ENCODE measurements at regions not wholly inside any gene's neighbourhood (a gene's known extent, or its start where the extent isn't known, plus 50 kb on each side); places are given as distances from the start of the nearest gene placed in this dataset.

- H3K36me3 Mint-ChIP-seq: no peaks in the 10 kb centered on the region
- no peak overlapping the region for H3K27ac Mint-ChIP-seq
- CTCF ChIA-PET: no interaction called here
- no peak for DNase-seq
- peaks cover 4% of the 10 kb centered on the region for H3K9me3 Mint-ChIP-seq
- no peak overlapping the region for H3K4me3 Mint-ChIP-seq
- H3K27me3 Mint-ChIP-seq: peaks cover 4% of the 10 kb centered on the region
- no peaks in the 10 kb centered on the region for H3K4me1 Mint-ChIP-seq
Observed at GRCh38 chr2:219820767-219821166, 193.3 kb downstream of the SLC4A3 start.

GRCh38 chr2:219823574-219823973 is 196.1 kb downstream of the SLC4A3 start:
- Mint-ChIP-seq H3K4me1 (no peaks in the 10 kb centered on the region), H3K4me3 (no peak overlapping the region), H3K27me3 (peaks cover 4% of the 10 kb centered on the region), H3K36me3 (no peaks in the 10 kb centered on the region), H3K27ac (no peak overlapping the region), H3K9me3 (no peaks in the 10 kb centered on the region)
- no peak for DNase-seq
- CTCF ChIA-PET: no interaction called here

GRCh38 chr2:219824996-219825395 is 197.6 kb downstream of the SLC4A3 start:
- no peaks in the 10 kb centered on the region for H3K9me3 Mint-ChIP-seq
- no peaks in the 10 kb centered on the region for H3K36me3 Mint-ChIP-seq
- no peak overlapping the region for H3K4me3 Mint-ChIP-seq
- H3K27ac Mint-ChIP-seq: no peak overlapping the region
- CTCF ChIA-PET: no interaction called here
- no peaks in the 10 kb centered on the region for H3K4me1 Mint-ChIP-seq
- no peak for DNase-seq
- peaks cover 4% of the 10 kb centered on the region for H3K27me3 Mint-ChIP-seq

GRCh38 chr2:219828127-219828526 is 200.7 kb downstream of the SLC4A3 start:
- no peaks in the 10 kb centered on the region for H3K36me3 Mint-ChIP-seq
- H3K27me3 Mint-ChIP-seq: no peaks in the 10 kb centered on the region
- DNase-seq: no peak
- CTCF ChIA-PET: no interaction called here
- no peak overlapping the region for H3K4me3 Mint-ChIP-seq
- no peaks in the 10 kb centered on the region for H3K9me3 Mint-ChIP-seq
- no peak overlapping the region for H3K27ac Mint-ChIP-seq
- no peaks in the 10 kb centered on the region for H3K4me1 Mint-ChIP-seq

- DNase-seq: no peak
- no peaks in the 10 kb centered on the region for H3K9me3 Mint-ChIP-seq
- no peaks in the 10 kb centered on the region for H3K36me3 Mint-ChIP-seq
- CTCF ChIA-PET: no interaction called here
- H3K27me3 Mint-ChIP-seq: no peaks in the 10 kb centered on the region
- no peaks in the 10 kb centered on the region for H3K4me1 Mint-ChIP-seq
- no peak overlapping the region for H3K27ac Mint-ChIP-seq
- H3K4me3 Mint-ChIP-seq: no peak overlapping the region
Observed at GRCh38 chr2:219829667-219830352, 202.4 kb downstream of the SLC4A3 start.

- no peaks in the 10 kb centered on the region for H3K27me3 Mint-ChIP-seq
- H3K27ac Mint-ChIP-seq: no peak overlapping the region
- no peak overlapping the region for H3K4me3 Mint-ChIP-seq
- CTCF ChIA-PET: no interaction called here
- no peaks in the 10 kb centered on the region for H3K4me1 Mint-ChIP-seq
- H3K36me3 Mint-ChIP-seq: no peaks in the 10 kb centered on the region
- no peaks in the 10 kb centered on the region for H3K9me3 Mint-ChIP-seq
- no peak for DNase-seq
Observed at GRCh38 chr2:219830353-219830738, 202.9 kb downstream of the SLC4A3 start.

GRCh38 chr2:219831957-219832356 is 204.5 kb downstream of the SLC4A3 start:
- H3K27ac Mint-ChIP-seq: no peak overlapping the region

GRCh38 chr2:219832904-219833303 is 205.5 kb downstream of the SLC4A3 start:
- Mint-ChIP-seq H3K36me3 (no peaks in the 10 kb centered on the region), H3K9me3 (no peaks in the 10 kb centered on the region), H3K4me3 (no peak overlapping the region), H3K27ac (no peak overlapping the region), H3K27me3 (no peaks in the 10 kb centered on the region), H3K4me1 (no peaks in the 10 kb centered on the region)
- DNase-seq: no peak
- CTCF ChIA-PET: interaction anchor here (0.9 kb wide), 1 partner anchor 99 kb away, joined by 3 read pairs; no protein-coding TSS in a partner anchor

More at GRCh38 chr2:219831957-219832356, 204.5 kb downstream of the SLC4A3 start:
- CTCF ChIA-PET: no interaction called here
- Mint-ChIP-seq H3K4me3 (no peak overlapping the region), H3K36me3 (no peaks in the 10 kb centered on the region), H3K4me1 (no peaks in the 10 kb centered on the region), H3K9me3 (no peaks in the 10 kb centered on the region), H3K27me3 (no peaks in the 10 kb centered on the region)
- DNase-seq: no peak

- CTCF ChIA-PET: interaction anchor here (0.7 kb wide), 1 partner anchor 270 kb away, joined by 3 read pairs; no protein-coding TSS in a partner anchor
- H3K4me1 Mint-ChIP-seq: no peaks in the 10 kb centered on the region
- H3K4me3 Mint-ChIP-seq: no peak overlapping the region
- H3K27me3 Mint-ChIP-seq: no peaks in the 10 kb centered on the region
- H3K27ac Mint-ChIP-seq: no peak overlapping the region
- no peaks in the 10 kb centered on the region for H3K36me3 Mint-ChIP-seq
- no peaks in the 10 kb centered on the region for H3K9me3 Mint-ChIP-seq
- DNase-seq: no peak
Observed at GRCh38 chr2:219835493-219835892, 208.1 kb downstream of the SLC4A3 start.

- no peak overlapping the region for H3K4me3 Mint-ChIP-seq
- CTCF ChIA-PET: no interaction called here
- H3K4me1 Mint-ChIP-seq: no peaks in the 10 kb centered on the region
- no peak for DNase-seq
- H3K27me3 Mint-ChIP-seq: no peaks in the 10 kb centered on the region
- no peak overlapping the region for H3K27ac Mint-ChIP-seq
- no peaks in the 10 kb centered on the region for H3K36me3 Mint-ChIP-seq
- no peaks in the 10 kb centered on the region for H3K9me3 Mint-ChIP-seq
Observed at GRCh38 chr2:219836647-219837177, 209.3 kb downstream of the SLC4A3 start.

- Mint-ChIP-seq H3K9me3 (no peaks in the 10 kb centered on the region), H3K27me3 (no peaks in the 10 kb centered on the region), H3K4me3 (no peak overlapping the region), H3K36me3 (no peaks in the 10 kb centered on the region), H3K4me1 (no peaks in the 10 kb centered on the region), H3K27ac (no peak overlapping the region)
- no peak for DNase-seq
- CTCF ChIA-PET: no interaction called here
Observed at GRCh38 chr2:219844401-219845091, 217.1 kb downstream of the SLC4A3 start.

- Mint-ChIP-seq H3K4me1 (no peaks in the 10 kb centered on the region), H3K9me3 (no peaks in the 10 kb centered on the region), H3K27ac (no peak overlapping the region), H3K36me3 (no peaks in the 10 kb centered on the region), H3K4me3 (no peak overlapping the region), H3K27me3 (no peaks in the 10 kb centered on the region)
- no peak for DNase-seq
- CTCF ChIA-PET: no interaction called here
Observed at GRCh38 chr2:219848882-219849281, 221.5 kb downstream of the SLC4A3 start.

- Mint-ChIP-seq H3K36me3 (no peaks in the 10 kb centered on the region), H3K9me3 (no peaks in the 10 kb centered on the region), H3K27ac (no peak overlapping the region), H3K27me3 (peaks cover 3% of the 10 kb centered on the region), H3K4me3 (no peak overlapping the region), H3K4me1 (no peaks in the 10 kb centered on the region)
- DNase-seq: no peak
- CTCF ChIA-PET: no interaction called here
Observed at GRCh38 chr2:219851169-219851568, 223.7 kb downstream of the SLC4A3 start.

GRCh38 chr2:219851801-219852481 is 224.5 kb downstream of the SLC4A3 start:
- DNase-seq: no peak
- Mint-ChIP-seq H3K27me3 (peaks cover 3% of the 10 kb centered on the region), H3K4me1 (no peaks in the 10 kb centered on the region), H3K36me3 (no peaks in the 10 kb centered on the region), H3K27ac (no peak overlapping the region), H3K4me3 (no peak overlapping the region), H3K9me3 (no peaks in the 10 kb centered on the region)
- CTCF ChIA-PET: no interaction called here

GRCh38 chr2:219852626-219853025 is 225.2 kb downstream of the SLC4A3 start:
- Mint-ChIP-seq H3K36me3 (no peaks in the 10 kb centered on the region), H3K27ac (no peak overlapping the region), H3K4me1 (no peaks in the 10 kb centered on the region), H3K27me3 (peaks cover 3% of the 10 kb centered on the region), H3K9me3 (no peaks in the 10 kb centered on the region), H3K4me3 (no peak overlapping the region)
- CTCF ChIA-PET: no interaction called here
- no peak for DNase-seq
